ENCODE measurements at regions not wholly inside any gene's neighbourhood (a gene's known extent, or its start where the extent isn't known, plus 50 kb on each side); places are given as distances from the start of the nearest gene placed in this dataset.

GRCh38 chr15:96564546-96564945 is 234.0 kb downstream of the NR2F2 start:
- no peak for TF ChIP-seq ELF4 (CRISPR knock-in tag; IDR thresholded peaks at IDR 0.05; ENCODE audit: low read depth)
- TF ChIP-seq CTCF (IDR thresholded peaks at IDR 0.05), result no peak
- TF ChIP-seq, protein P1, sequence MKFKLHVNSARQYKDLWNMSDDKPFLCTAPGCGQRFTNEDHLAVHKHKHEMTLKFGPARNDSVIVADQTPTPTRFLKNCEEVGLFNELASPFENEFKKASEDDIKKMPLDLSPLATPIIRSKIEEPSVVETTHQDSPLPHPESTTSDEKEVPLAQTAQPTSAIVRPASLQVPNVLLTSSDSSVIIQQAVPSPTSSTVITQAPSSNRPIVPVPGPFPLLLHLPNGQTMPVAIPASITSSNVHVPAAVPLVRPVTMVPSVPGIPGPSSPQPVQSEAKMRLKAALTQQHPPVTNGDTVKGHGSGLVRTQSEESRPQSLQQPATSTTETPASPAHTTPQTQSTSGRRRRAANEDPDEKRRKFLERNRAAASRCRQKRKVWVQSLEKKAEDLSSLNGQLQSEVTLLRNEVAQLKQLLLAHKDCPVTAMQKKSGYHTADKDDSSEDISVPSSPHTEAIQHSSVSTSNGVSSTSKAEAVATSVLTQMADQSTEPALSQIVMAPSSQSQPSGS (CRISPR knock-in tag; IDR thresholded peaks at IDR 0.05; ENCODE audit: borderline replicate concordance, low read depth), result no peak
- no peak for TF ChIP-seq CREB1 (CRISPR knock-in tag; IDR thresholded peaks at IDR 0.05)

Data from WTC11 (cell line).